ENCODE measurements at regions not wholly inside any gene's neighbourhood (a gene's known extent, or its start where the extent isn't known, plus 50 kb on each side); places are given as distances from the start of the nearest gene placed in this dataset.
"Not testable (repeated sequence)": the region's sequence is repeated elsewhere in the genome, so short reads cannot be mapped to it uniquely, and the experiment has no call there.

DNA sequence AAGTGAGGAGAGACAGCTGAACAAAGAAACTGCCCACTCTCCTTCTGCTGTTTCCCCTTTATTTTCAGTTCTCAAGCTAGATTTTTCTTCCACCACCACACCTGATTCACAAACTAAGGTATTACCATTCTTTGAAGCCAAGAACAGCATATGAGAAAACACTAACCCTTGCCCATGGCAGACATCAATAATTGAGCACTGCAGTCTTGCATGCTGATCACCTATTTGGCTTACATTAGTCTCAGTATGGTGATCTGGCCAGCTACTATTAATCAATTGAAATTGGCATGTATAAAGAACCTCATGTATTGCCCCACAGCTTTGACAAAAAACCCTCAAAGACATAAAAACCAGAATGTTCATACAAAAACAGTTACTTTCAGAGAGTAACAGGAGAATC lies 166.3 kb downstream of the SAMD5 start:
- DNase-seq = no peak

DNA sequence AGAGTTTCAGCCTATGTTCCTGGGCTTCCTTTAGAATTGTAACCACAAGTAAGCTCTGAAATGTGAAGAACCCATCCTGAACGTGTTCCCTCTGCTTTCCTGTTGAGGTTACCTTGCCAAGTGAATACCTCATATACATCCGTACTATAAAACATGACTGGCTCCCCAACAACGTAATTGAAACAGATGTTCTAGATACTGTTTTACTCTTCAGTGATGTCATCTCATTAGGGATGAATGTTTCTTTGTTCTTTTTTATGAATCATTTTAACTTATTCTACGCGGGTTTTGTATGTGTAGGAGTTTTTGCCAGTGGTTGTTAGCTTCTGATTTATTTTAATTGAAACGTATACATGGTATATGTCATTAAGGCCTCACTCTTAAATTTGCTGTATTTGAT lies 166.8 kb downstream of the SAMD5 start:
- no peak for DNase-seq

DNA sequence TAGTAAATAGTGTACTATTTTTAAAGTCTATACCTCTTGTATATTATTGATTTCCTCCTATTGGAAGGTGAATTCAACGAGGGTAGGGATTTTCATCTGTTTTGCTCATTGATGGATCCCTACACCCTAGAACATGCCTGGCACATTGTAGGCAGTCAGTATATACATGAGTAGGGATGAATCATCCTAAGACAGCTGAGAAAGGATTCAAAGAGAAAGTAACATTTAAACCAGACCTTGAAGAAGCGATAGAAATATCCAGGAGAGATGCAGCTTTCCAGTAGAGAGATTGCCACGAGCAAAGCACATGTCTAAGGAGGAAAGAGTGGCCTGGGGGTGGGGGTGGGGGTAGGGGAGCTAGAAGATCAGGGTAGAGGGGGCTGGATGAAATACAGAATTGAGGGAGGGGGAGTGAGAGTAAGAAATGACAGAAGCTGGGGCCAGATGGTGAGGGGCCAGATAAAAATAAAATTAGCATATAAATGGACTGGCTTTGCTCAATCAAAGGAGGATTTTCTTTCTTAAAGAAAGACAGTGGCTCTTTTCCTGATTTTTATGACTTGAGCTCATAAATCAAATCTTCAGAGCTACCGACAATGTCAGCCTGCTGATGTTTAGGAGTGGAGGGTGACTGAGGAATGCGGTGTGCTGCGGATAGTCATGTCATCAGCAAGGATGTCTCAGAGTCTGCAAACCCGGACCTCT lies 168.2 kb downstream of the SAMD5 start:
- no peak for DNase-seq

DNA sequence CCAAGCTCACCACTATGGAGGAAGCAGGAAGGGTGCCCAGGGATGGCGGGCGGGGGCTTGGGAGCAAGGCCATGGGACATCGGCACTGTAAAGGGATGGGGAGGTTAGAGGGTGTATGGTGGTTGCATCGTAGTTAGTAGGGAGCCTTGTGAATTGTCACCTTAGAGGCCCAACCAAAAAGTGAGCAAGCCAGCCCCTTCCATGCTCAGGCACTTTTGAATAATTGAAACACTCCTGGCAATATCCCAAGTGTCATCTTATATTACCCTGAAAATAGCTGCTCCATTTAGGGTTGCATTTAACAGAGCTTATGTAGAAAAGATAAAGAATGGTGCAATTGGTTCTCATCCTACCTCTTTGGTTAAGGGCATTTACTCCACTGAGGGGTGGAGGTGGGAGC lies 169.2 kb downstream of the SAMD5 start:
- DNase-seq = no peak

DNA sequence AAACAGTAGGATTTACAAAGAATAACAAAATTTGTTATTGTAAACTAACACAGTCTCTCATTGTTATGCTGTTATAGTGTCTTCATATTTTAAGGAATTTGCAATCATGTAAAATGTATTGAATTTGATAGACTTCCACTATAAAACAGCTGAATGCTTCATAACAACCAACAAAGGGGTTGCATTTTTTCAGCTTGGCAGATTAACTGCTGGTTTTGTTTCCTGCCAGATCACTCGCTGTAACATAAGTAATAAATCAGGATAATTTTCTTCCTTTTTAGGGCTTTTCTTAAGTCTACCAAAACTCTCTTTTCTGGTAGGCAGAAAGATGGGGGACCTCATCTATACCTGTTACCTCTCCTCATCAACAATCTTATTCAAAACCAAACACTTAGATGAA lies 169.8 kb downstream of the SAMD5 start:
- no peak for DNase-seq

DNA sequence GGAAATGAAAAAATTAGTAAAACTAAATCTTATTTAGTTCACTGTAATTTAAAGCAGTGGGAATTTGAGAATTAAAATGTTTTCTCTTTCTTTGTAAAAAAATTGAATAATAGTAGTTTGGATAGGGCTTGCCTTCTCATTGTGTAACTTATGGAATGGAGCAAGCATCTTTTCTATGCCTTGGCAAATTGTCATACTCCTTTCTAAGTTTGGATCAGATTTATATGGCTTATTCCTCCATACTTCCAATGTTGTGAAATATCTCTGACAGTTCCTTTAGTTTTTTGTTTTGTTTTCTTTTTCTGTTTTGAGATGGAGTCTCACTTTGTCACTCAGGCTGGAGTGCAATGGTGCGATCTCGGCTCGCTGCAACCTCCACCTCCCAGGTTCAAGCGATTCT lies 176.4 kb downstream of the SAMD5 start:
- DNase-seq = no peak

DNA sequence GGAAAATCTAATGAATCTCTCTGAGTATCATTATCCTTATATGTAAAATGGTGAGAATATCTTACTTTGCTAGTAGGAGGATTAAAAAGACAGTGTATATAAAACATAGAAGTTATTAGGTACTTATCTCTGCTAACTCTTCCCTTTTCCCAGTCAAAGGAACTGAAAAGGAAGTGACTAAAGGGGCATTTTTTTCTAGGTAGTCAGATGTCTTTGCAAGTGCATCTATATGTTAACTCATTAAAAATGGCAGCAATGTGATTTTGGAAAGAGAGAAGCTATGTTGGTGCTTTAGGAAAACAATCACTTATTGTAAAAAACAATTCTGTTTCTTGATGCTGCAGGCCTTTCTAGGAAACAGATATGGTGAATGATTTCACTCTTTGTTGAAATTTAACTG lies 180.9 kb downstream of the SAMD5 start:
- no peak for DNase-seq

DNA sequence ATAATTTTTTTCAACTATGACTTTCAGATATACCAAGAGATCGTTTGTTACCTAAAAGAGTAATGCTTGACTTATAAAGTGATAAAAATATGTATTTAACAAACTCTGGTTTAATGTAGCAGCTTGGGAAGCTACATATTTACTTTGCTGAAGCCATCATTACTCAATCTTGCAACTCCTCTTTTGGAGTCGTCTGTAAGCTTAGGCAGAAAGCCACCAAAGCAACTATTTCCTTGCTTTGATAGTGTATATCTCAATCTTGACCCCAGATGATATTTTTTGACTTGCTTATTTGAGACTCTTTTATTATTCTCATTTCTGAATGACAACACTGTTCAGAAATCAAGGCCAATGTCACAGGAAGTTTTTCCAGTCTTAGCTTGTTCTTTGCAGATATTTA lies 183.0 kb downstream of the SAMD5 start:
- DNase-seq = no peak

DNA sequence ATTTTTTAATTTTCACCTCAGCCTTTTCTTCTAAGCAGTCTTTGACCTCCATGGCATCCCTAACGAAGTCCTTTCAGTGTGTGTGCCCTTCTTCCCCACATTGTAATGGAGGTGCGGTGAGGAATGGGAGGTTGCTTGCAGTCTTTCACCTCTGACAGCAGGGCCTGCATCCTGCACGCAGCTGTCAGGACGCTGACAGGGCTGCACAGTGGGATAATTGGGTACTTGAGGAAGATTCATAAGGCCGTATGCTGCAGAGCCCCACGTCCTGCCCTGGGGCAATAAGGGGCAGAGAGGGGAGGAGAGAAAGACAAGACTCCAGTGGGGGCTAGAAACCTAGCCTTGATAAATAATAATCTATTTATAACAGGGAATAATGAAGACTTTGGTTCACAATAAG lies 184.7 kb downstream of the SAMD5 start:
- DNase-seq = no peak

DNA sequence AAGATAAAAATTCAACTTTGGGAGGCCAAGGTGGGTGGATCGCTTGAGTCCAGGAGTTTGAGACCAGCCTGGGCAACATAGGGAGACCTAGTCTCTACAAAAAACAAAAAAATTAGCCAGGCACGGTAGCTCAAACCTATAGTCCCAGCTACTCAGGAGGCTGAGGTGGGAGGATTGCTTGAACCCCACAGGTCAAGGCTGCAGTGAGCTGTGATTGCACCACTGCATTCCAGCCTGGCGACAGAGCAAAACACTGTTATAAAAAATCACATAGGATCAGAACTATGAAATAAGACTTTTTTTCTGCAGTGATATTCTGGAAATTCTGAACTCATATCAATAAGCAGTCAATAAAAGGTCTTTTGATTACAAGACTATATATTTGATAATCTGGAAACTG lies 186.1 kb downstream of the SAMD5 start:
- DNase-seq = not testable (repeated sequence)

DNA sequence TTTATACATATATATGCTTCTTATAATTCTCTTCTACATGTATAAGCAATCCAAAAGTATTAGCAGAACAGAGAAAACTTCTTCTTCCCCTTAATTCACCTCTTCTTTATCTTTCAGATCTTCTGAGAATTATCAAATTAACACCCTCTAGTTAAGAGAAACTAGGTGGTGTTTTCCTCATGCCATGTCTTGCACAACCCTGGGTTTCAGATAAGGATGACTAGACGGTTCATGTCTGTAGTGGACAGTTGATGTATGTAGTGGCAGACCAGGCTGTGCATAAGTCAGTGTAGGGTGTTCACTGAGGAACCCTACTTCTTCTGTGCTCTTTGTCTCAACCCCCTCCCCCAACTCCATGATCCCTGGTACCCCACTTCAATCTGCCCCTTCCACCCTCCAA lies 187.3 kb downstream of the SAMD5 start:
- DNase-seq = no peak

DNA sequence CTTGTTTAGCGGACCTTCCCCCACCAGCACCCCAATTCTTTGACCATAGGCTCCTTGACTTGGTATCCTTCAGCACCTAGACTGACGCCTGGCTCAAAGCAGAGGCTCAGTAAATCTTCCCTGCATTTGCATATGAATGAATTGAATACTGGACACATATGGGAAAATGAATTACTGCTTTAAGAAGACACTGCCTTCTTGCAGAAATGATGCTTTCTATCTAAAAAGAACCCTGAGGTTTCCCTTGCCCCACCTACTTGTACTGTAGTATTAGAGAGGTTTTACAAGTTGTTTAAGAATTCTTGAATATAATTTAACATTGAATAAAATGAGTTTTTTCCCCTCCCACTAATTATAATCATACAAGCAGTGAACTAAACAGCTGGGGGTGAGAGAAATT lies 190.7 kb downstream of the SAMD5 start:
- no peak for DNase-seq

DNA sequence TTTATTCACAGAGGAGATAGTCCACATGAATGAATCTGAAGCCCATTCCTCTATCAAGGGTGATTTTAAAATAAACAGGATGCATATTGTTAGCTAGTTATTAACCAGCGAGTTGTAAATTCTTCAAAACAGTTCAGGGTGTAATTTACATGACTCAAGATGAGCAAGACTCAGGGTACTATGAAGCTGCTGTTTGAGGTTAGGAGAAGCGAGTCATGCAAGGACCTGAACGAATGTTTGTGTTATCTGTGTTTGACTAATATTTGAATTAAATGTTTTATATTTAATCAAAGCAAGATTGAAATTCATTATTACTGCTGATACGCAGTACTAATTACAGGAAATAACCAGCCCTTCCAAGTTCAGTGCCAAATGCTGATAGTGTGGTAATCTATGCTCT lies 191.1 kb downstream of the SAMD5 start:
- DNase-seq = no peak

DNA sequence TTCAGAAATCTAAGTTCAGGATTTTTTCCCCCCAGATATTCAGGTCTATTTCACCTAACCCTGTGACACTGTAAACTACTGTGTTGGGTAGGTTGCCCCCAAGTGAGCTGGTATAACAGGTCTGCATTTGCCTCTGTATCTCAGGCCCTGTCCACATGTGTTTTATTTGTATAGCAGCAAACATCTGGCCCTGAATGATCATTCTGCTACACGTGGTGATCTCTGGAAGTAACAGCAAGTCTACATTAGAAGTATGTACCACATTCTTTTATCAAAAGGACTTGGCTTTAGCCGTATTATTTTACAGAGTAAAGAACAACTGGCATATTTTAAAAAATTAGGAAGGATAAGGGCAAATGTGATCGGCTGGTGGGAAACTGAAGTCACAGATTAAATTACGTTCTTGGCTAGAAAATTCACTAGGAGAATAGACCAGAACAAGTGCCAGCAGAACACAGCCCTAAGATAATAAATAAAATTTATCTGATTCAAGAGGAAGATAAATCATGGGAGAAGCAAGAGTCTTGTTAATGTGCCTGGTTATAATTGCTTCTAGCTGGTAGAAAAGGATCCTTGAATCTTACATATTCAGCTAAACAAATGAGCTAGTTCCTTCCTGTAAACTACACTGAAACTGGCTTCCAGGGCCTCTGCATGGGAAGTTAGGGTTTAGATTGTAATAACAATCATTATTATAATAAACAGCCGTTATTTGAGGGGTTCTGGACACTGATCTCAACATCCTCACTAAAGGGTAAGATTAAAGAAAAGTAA lies 192.1 kb downstream of the SAMD5 start:
- no peak for DNase-seq

DNA sequence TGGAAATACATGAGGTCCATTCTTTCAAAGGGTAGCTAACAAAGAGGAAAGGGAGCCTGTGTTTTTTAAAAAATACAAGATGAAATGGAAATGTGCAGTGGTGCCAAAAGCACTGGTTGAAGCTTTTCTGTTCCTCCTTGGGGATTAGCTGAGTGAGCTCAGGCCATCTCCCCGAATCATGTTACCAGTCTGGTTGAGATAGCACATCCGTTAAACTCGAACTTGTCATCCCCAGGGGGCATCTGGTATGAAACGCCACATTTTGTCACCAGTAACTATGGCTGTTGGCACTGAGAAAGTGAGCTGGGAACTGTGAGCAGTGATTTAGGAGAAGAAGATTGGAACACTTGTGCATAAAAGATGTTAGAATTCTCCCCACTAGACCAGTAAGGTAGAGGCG lies 196.2 kb downstream of the SAMD5 start:
- DNase-seq = no peak

DNA sequence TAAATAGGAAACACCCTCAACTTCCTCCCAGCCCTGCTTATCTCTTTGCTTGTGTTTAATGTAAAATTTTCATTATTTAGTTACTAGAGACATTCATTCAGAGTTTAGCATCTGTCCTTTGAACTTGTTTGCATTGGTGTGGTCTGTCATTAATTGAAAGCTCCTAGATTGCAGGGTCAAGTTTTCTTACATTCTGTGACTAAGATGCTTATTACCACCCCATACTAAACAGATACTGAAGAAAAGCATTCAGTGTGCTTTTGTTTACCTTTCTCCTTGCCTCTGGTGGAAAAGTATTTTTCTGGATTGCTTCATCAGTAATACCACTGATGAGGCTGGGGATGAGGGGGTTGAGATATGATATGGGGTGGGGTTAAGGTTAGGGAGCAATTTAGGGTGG lies 199.0 kb downstream of the SAMD5 start:
- no peak for DNase-seq

DNA sequence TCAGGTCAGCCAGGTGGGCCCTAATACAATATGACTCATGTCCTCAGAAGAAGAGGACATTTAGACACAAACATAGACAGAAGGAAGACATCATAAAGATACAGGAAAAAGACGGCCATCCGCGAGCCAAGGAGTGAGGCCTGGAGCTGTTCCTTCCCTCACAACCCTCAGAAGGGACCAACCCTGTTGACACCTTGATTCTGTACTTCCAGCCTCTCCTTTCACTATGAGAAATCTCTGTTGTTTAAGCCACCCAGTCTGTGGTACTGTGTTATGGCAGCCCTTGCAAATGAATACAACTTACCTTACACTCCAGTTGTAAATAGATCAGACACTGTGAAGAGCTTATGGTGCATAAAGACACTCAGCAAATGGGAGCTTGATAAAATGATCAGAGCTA lies 199.7 kb downstream of the SAMD5 start:
- no peak for DNase-seq

DNA sequence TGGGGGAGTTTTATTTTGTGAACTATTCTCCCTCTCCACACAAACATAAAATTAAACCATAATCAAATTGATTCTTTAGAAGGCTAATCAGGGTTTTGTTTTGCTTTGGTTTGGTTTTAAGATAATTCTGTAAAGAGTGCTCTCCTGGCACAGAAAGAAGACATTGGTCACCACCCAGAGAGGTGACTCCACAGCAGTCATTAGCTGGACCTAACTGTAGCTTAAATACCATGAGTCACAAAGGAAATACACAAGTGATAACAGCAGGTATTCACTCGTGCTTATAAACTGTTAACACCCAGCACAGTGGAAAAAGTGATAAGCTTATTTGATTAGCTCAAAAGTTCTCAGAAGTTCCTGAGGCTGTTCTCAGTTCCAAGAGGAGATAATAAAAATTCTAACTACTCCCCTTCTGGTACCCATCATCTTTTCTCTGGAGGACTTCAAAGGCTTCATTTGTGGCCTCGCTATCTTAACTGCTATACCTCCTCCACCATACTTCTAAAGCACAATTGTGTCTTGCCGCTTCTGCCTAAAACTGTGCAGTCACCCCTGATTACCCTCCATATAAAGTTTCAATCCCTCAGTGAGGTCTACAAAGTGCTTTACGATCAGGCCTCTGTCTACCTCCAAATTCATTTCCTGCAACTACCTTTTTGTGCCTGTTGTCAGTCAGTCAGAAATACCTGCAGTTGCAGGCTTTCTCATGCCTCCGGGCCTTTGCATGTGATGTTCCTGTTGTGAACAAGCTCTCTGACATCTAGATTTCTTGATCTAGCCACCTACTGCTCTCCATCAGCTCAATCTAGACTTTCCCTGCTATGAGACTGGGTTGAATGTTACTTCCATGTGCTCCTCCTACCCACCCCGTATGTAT lies 201.1 kb downstream of the SAMD5 start:
- DNase-seq = no peak

DNA sequence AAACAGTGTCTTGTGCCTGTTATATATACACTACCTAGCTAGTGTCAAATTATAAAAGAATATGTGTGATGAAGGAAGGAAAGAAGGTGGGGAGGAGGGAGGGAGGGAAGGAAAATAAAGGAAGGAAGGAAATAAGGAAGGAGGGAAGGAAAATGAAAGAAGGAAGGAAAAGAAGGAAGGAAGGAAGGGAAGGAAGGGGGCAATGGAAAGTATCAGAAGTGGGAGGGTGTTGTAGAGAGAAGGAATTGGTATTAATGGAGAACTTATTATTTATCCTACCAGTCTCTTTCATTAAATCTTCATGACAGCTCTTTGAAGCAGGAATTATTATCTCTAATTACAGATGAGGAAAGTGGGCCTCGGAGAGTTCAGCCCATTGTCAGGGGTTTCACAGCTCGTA lies 202.4 kb downstream of the SAMD5 start:
- no peak for DNase-seq

DNA sequence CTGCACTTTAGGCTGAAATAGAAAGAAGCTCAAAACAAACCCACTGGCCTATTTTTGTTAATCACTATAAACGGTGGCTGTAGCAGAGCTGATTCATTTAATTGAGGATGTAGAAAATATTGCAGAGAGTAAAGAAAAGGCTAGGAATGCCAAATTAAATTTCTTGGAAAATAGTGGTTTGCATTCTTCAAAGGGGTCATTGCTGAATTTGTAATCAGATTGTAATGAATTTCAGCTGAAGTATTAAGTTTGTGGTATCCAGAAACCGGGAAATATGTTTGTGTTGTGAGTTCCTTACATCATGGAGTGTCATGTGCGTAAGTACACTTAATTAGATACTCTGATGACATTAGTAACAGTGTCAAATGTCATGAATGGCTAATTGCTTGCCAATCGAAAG lies 203.0 kb downstream of the SAMD5 start:
- DNase-seq = no peak

DNA sequence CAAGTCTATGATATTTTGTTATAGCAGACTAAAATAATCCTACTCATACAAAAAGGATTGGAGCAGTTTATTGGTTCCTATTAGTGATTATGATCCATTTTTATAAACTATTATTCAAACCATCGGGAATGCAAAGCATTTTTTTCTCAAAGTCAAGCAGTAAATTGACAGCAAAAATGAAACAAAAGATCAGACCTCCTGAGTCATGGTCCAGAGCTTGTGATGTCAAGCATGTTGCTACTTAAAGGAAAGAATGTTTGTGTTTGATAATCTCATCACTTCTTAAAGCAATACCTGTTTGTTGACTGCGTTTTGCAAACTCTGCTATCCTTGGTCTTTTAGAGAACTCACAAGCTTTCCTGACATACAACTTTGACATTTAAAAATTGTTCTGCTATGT lies 204.4 kb downstream of the SAMD5 start:
- DNase-seq = no peak

DNA sequence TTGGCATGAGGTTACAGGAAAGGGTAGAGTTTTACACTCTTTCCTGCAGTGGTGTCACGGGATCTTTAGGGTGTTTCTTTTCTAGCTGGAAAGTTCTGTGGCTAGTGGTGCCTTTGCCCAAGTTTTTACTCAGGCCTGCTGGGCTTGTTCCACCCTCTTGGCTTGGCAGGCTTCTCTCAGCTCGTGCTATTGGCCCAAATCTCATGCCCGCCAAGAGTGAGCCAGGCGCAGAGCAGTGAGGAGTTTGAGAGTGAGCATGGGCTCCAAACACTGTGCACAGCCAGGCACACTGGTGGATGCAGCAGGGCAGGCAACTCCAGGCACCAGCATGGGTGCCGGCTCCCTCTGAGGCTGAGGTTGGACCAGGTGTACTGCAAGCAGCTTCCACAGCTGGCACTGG lies 206.5 kb downstream of the SAMD5 start:
- DNase-seq = no peak

DNA sequence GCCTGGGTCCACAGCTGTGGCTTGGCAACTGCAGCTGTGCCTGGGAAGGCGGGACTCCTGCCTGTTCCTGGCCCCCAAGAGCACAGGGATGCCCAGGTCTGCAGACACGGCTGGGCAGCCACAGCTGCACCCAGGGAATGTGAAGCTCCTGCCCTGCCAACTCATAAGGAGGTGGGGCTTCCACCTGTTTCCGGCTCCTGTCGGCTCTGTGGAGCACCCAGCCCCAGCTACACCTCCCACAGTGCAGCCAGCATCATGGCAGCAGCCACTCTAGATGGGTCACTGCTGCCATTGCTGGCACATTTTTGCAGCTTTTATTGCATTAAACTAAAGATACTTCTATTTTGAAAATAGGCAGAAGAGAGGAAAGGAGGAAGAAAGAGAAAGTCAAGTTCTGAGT lies 207.9 kb downstream of the SAMD5 start:
- no peak for DNase-seq

DNA sequence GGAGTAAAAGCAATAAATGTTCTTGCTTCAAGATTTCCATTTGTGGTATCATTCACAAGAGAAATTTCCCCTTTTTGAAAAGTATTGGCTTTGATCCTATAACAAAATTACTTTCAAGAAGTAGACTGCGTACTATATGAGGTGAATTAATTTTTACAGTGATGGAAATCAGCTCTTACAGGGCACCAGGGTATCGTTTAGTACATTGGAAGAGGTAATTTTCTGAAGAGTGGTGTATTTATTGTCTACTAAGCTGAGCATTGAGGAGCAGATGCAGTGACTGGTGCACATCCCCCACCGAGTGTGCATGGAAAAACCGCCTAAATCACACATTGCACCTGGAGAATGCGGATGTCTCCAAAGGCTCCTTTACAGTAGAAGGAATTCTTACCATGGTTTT lies 209.5 kb downstream of the SAMD5 start:
- DNase-seq = no peak
